GM19324 (cell line): ENCODE measurements at regions not wholly inside any gene's neighbourhood (a gene's known extent, or its start where the extent isn't known, plus 50 kb on each side); places are given as distances from the start of the nearest gene placed in this dataset.
"Not testable (repeated sequence)": the region's sequence is repeated elsewhere in the genome, so short reads cannot be mapped to it uniquely, and the experiment has no call there.

Source experiments
- ATAC-seq: cut with Tn5 transposase; IDR thresholded peaks from one replicate; pipeline ENCODE4 v1.9.1; 2021; ENCODE audit warnings: mild to moderate bottlenecking, moderate library complexity; ENCODE audit not compliant: unreplicated experiment, low FRiP score

GRCh38 chr3:118530350-118530922, 504.2 kb downstream of the IGSF11 start:
- no peak for ATAC-seq

GRCh38 chr3:118530927-118531356, 503.7 kb downstream of the IGSF11 start:
- not testable (repeated sequence) for ATAC-seq

- ATAC-seq, result no peak
These were observed 502.8 kb downstream of the IGSF11 start for GRCh38 chr3:118531816-118532215.

GRCh38 chr3:118533676-118534075, 501.0 kb downstream of the IGSF11 start:
- no peak for ATAC-seq

- ATAC-seq, result no peak
These were observed 500.1 kb downstream of the IGSF11 start for GRCh38 chr3:118534519-118534918.

GRCh38 chr3:118536764-118537163, 497.9 kb downstream of the IGSF11 start:
- ATAC-seq, result no peak

- ATAC-seq, result no peak
These were observed 497.2 kb downstream of the IGSF11 start for GRCh38 chr3:118537454-118537853.

- no peak for ATAC-seq
These were observed 496.5 kb downstream of the IGSF11 start for GRCh38 chr3:118538187-118538586.

- ATAC-seq, result not testable (repeated sequence)
These were observed 494.7 kb downstream of the IGSF11 start for GRCh38 chr3:118539820-118540447.

GRCh38 chr3:118540448-118540821, 494.2 kb downstream of the IGSF11 start:
- not testable (repeated sequence) for ATAC-seq

- ATAC-seq, result no peak
These were observed 493.8 kb downstream of the IGSF11 start for GRCh38 chr3:118540826-118541225.

GRCh38 chr3:118541796-118542195, 492.9 kb downstream of the IGSF11 start:
- ATAC-seq, result no peak

GRCh38 chr3:118543832-118544231, 490.8 kb downstream of the IGSF11 start:
- no peak for ATAC-seq

GRCh38 chr3:118544458-118544857, 490.2 kb downstream of the IGSF11 start:
- no peak for ATAC-seq

- no peak for ATAC-seq
These were observed 486.2 kb downstream of the IGSF11 start for GRCh38 chr3:118548434-118548833.

- no peak for ATAC-seq
These were observed 484.5 kb downstream of the IGSF11 start for GRCh38 chr3:118550122-118550521.

- no peak for ATAC-seq
These were observed 484.1 kb downstream of the IGSF11 start for GRCh38 chr3:118550556-118550955.

GRCh38 chr3:118554148-118554838, 480.4 kb downstream of the IGSF11 start:
- ATAC-seq, result no peak

GRCh38 chr3:118556983-118557382, 477.7 kb downstream of the IGSF11 start:
- no peak for ATAC-seq

- no peak for ATAC-seq
These were observed 477.1 kb downstream of the IGSF11 start for GRCh38 chr3:118557513-118557912.

- no peak for ATAC-seq
These were observed 475.4 kb downstream of the IGSF11 start for GRCh38 chr3:118559286-118559685.

- ATAC-seq, result no peak
These were observed 469.8 kb downstream of the IGSF11 start for GRCh38 chr3:118564800-118565199.
